ENCODE measurements at regions not wholly inside any gene's neighbourhood (a gene's known extent, or its start where the extent isn't known, plus 50 kb on each side); places are given as distances from the start of the nearest gene placed in this dataset.

DNA sequence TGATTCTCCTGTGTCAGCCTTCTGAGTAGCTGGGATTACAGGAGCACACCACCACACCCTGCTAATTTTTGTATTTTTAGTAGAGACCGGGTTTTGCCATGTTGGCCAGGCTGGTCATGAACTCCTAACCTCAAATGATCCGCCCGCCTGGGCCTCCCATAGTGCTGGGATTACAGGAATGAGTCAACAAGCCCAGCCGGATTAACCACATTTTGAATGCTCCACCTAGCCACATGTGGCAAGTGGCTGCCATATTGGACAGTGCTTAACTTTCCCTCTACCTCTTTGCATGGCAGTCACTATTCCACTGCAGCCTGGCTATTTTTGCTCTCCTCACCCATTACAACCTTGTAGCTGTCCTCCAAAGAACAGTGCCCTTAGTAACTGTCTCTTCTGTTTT is 160.1 kb downstream of the GATA3 start:
- no peak for FAIRE-seq
- no peak for ATAC-seq
- ChIA-PET CTCF (no interaction called here), POLR2A (no interaction called here)
- WGBS (ENCODE audit: missing lambda C conversion rate): 89% methylated on average over 4 of the region's 4 CpGs
- no peaks in the 10 kb centered on the region for H3K9me3 ChIP-seq
- TF ChIP-seq NFE2L2 (conservative IDR thresholded peaks at IDR 0.05; ENCODE audit: low read length): no peak
- TF ChIP-seq POLR2A (IDR thresholded peaks at IDR 0.05; ENCODE audit: low read length): no peak
- no peak for TF ChIP-seq EHMT2 (IDR thresholded peaks at IDR 0.05; ENCODE audit: low read depth)
- no peak for TF ChIP-seq CBX2 (IDR thresholded peaks at IDR 0.05; ENCODE audit: borderline replicate concordance, low read depth)
- no peak for TF ChIP-seq FOXS1 (CRISPR knock-in tag; IDR thresholded peaks at IDR 0.05)
- TF ChIP-seq ZC3H11A (IDR thresholded peaks at IDR 0.05): no peak
- TF ChIP-seq TFCP2L1 (CRISPR knock-in tag; IDR thresholded peaks at IDR 0.05): no peak
- no peak for TF ChIP-seq ZNF302 (CRISPR knock-in tag; IDR thresholded peaks at IDR 0.05)
- TF ChIP-seq RFX5 (IDR thresholded peaks at IDR 0.05): no peak
- TF ChIP-seq PHF8 (IDR thresholded peaks at IDR 0.05; ENCODE audit: borderline replicate concordance, low read depth): no peak
- TF ChIP-seq POLR2AphosphoS2 (conservative IDR thresholded peaks at IDR 0.05; ENCODE audit: low read length): no peak
- TF ChIP-seq JUNB (IDR thresholded peaks at IDR 0.05): no peak
- TF ChIP-seq BHLHE40 (IDR thresholded peaks at IDR 0.05; ENCODE audit: low read depth, low read length): no peak
- no peak for TF ChIP-seq TP53 (CRISPR knock-in tag; IDR thresholded peaks at IDR 0.05)
- TF ChIP-seq, protein P1, sequence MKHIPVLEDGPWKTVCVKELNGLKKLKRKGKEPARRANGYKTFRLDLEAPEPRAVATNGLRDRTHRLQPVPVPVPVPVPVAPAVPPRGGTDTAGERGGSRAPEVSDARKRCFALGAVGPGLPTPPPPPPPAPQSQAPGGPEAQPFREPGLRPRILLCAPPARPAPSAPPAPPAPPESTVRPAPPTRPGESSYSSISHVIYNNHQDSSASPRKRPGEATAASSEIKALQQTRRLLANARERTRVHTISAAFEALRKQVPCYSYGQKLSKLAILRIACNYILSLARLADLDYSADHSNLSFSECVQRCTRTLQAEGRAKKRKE (CRISPR knock-in tag; IDR thresholded peaks at IDR 0.05; ENCODE audit: low read depth): no peak
- TF ChIP-seq HOXB13 (CRISPR knock-in tag; IDR thresholded peaks at IDR 0.05; ENCODE audit: low read depth): no peak
- DNase-seq (ENCODE audit: low read depth in 1 of 2, low spot score in 1 of 2): no peak
- H3K4me2 ChIP-seq: no peak overlapping the region
- no peak overlapping the region for H3K4me3 ChIP-seq
- no peak overlapping the region for H3K27ac ChIP-seq
- no peaks in the 10 kb centered on the region for H3K4me1 ChIP-seq

DNA sequence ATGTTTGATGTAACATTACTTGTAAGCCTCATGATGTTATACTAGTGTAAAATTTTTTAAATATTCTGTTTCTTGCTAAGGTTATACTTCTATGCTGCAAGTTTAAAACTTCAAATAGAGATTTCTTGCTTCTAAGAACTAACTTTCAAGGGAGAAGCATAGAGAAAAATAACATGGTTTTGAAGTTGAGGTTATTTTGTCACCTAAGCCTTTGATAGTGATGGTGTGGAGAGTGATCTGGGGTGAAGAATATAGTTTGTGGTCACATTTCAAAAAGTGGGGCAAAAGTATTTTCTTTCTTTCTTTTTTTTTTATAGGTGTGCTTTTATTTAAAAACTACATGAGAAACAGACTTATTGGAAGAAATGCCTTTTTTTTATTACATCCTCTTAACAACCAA is 162.4 kb downstream of the GATA3 start:
- no peak overlapping the region for H3K27ac ChIP-seq
- H3K4me3 ChIP-seq: no peak overlapping the region
- no peaks in the 10 kb centered on the region for H3K4me1 ChIP-seq
- FAIRE-seq (no peak), DNase-seq (ENCODE audit: low read depth in 1 of 2, low spot score in 1 of 2) (no peak), ATAC-seq (no peak)
- TF ChIP-seq MYC (IDR thresholded peaks at IDR 0.05; ENCODE audit: borderline replicate concordance, low read length) (no peak), POLR2A (IDR thresholded peaks at IDR 0.05; ENCODE audit: low read length) (no peak), ZNF302 (CRISPR knock-in tag; IDR thresholded peaks at IDR 0.05) (no peak), KDM1A (IDR thresholded peaks at IDR 0.05; ENCODE audit: low read depth) (no peak), HOXA7 (CRISPR knock-in tag; IDR thresholded peaks at IDR 0.05) (no peak), NFE2L2 (conservative IDR thresholded peaks at IDR 0.05; ENCODE audit: low read length) (no peak), NR3C1 (IDR thresholded peaks at IDR 0.05) (no peak), EHMT2 (IDR thresholded peaks at IDR 0.05; ENCODE audit: low read depth) (no peak), CHD2 (IDR thresholded peaks at IDR 0.05; ENCODE audit: low read length, partially characterized antibody) (no peak), NPAS2 (CRISPR knock-in tag; IDR thresholded peaks at IDR 0.05; ENCODE audit: borderline replicate concordance) (no peak), RARB (CRISPR knock-in tag; IDR thresholded peaks at IDR 0.05) (no peak), ZFP36 (IDR thresholded peaks at IDR 0.05; ENCODE audit: borderline replicate concordance, partially characterized antibody) (no peak), FOXS1 (CRISPR knock-in tag; IDR thresholded peaks at IDR 0.05) (no peak)
- TF ChIP-seq, protein P2, sequence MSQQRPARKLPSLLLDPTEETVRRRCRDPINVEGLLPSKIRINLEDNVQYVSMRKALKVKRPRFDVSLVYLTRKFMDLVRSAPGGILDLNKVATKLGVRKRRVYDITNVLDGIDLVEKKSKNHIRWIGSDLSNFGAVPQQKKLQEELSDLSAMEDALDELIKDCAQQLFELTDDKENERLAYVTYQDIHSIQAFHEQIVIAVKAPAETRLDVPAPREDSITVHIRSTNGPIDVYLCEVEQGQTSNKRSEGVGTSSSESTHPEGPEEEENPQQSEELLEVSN (IDR thresholded peaks at IDR 0.05; ENCODE audit: borderline replicate concordance, low read depth): no peak
- TF ChIP-seq, protein P3, sequence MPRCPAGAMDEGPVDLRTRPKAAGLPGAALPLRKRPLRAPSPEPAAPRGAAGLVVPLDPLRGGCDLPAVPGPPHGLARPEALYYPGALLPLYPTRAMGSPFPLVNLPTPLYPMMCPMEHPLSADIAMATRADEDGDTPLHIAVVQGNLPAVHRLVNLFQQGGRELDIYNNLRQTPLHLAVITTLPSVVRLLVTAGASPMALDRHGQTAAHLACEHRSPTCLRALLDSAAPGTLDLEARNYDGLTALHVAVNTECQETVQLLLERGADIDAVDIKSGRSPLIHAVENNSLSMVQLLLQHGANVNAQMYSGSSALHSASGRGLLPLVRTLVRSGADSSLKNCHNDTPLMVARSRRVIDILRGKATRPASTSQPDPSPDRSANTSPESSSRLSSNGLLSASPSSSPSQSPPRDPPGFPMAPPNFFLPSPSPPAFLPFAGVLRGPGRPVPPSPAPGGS (IDR thresholded peaks at IDR 0.05): no peak
- POLR2A ChIA-PET: no interaction called here
- no peak overlapping the region for H3K4me2 ChIP-seq
- CTCF ChIA-PET: no interaction called here
- no peaks in the 10 kb centered on the region for H3K9me3 ChIP-seq
